B cell (primary cell): ENCODE measurements at regions not wholly inside any gene's neighbourhood (a gene's known extent, or its start where the extent isn't known, plus 50 kb on each side); places are given as distances from the start of the nearest gene placed in this dataset.
"Not testable (repeated sequence)": the region's sequence is repeated elsewhere in the genome, so short reads cannot be mapped to it uniquely, and the experiment has no call there.

Experiments
- ATAC-seq: fragments of 200-7000 bp; cut with Tn5 transposase; one replicate; pipeline ENCODE4 v1.10.0; 2021; ENCODE audit warnings: low read depth, mild to moderate bottlenecking, moderate number of reproducible peaks, moderate library complexity
- CTCF ChIA-PET: fragments of 350-600 bp; sonication (Branson Sonifier 250); formaldehyde crosslinking; loops from one replicate; lab custom pipeline; 2021; ENCODE audit warnings: antibody characterized with exemption, inconsistent platforms; lab: Charles Lee
- POLR2A ChIA-PET: fragments of 350-600 bp; sonication (Branson Sonifier 250); formaldehyde crosslinking; loops from one replicate; lab custom pipeline; 2021; ENCODE audit warnings: antibody characterized with exemption; lab: Charles Lee
- DNase-seq: peaks from one replicate; pipeline ENCODE4 v3.0.0; 2013
- H2AFZ ChIP-seq: 2 replicates; pipeline ENCODE4 v1.6.1; 2012; ENCODE audit warnings: mild to moderate bottlenecking, low read depth, low read length; ENCODE audit not compliant: insufficient read depth, poor library complexity, severe bottlenecking
- H3K27ac ChIP-seq, 2 donors: 1 replicate in 1 of 2; 2 replicates in 1 of 2; pipeline ENCODE4 v1.5.1; 2012 to 2013; ENCODE audit warnings: low read length in 2 of 2, mild to moderate bottlenecking in 2 of 2, moderate library complexity in 1 of 2
- H3K27me3 ChIP-seq, 4 experiments: fragments of 200-600 bp in 1 of 4; sonication (generic) in 1 of 4; replicated peaks in 1 of 4; 1 replicate in 2 of 4; 2 replicates in 2 of 4; pipeline versions ENCODE4 v1.6.1 to v1.7.0; 2013 to 2016; ENCODE audit warnings: low read length in 3 of 4, mild to moderate bottlenecking in 2 of 4, mixed read lengths in 1 of 4, moderate library complexity in 1 of 4; ENCODE audit not compliant: insufficient read depth in 4 of 4, control insufficient read depth in 3 of 4; ENCODE audit errors: control extremely low read depth in 1 of 4
- H3K36me3 ChIP-seq, 2 experiments: replicated peaks in 1 of 2; 1 replicate in 1 of 2; 2 replicates in 1 of 2; pipeline versions ENCODE4 v1.6.1 to v1.7.1; 2013; ENCODE audit warnings: low read length in 1 of 2; ENCODE audit not compliant: insufficient read depth in 2 of 2, control insufficient read depth in 1 of 2; ENCODE audit errors: control extremely low read depth in 1 of 2, extremely low read depth in 1 of 2
- H3K4me1 ChIP-seq, 2 donors: fragments of 200-600 bp in 1 of 2; sonication (generic) in 1 of 2; 1 replicate in 1 of 2; 2 replicates in 1 of 2; pipeline versions ENCODE4 v1.5.1 to v1.6.1; 2013 to 2017; ENCODE audit warnings: low read length in 2 of 2; ENCODE audit not compliant: control insufficient read depth in 2 of 2, insufficient read depth in 2 of 2
- H3K4me2 ChIP-seq: replicated peaks from 2 replicates; pipeline ENCODE3; 2012; ENCODE audit warnings: mild to moderate bottlenecking, low read depth, low read length; ENCODE audit not compliant: poor library complexity, severe bottlenecking
- H3K4me3 ChIP-seq, 5 experiments: fragments of 200-600 bp in 1 of 5; sonication (generic) in 1 of 5; 1 replicate in 3 of 5; 2 replicates in 2 of 5; pipeline versions ENCODE4 v1.5.1 to v1.7.0; 2011 to 2016; ENCODE audit warnings: low read length in 4 of 5, mild to moderate bottlenecking in 4 of 5, low read depth in 2 of 5, control low read depth in 1 of 5, moderate library complexity in 1 of 5; ENCODE audit not compliant: insufficient read depth in 1 of 5; ENCODE audit errors: control extremely low read depth in 1 of 5, extremely low read depth in 1 of 5
- H3K79me2 ChIP-seq: fragments of 200-600 bp; sonication (generic); one replicate; pipeline ENCODE4 v1.6.0; 2016; ENCODE audit warnings: low read length; ENCODE audit not compliant: control insufficient read depth, insufficient read depth
- H3K9ac ChIP-seq: fragments of 200-600 bp; sonication (generic); 2 replicates; pipeline ENCODE4 v1.6.1; 2017; ENCODE audit warnings: mild to moderate bottlenecking, low read length, moderate library complexity
- H3K9me3 ChIP-seq, 3 donors: one replicate each; pipeline versions ENCODE4 v1.6.1 to v1.7.1; 2013; ENCODE audit warnings: low read length in 2 of 3; ENCODE audit not compliant: control insufficient read depth in 2 of 3, insufficient read depth in 1 of 3; ENCODE audit errors: control extremely low read depth in 1 of 3
- H4K20me1 ChIP-seq: 2 replicates; pipeline ENCODE4 v1.6.0; 2012; ENCODE audit warnings: mild to moderate bottlenecking, low read length; ENCODE audit not compliant: insufficient read depth, control insufficient read depth, poor library complexity, severe bottlenecking
- H3K27ac Mint-ChIP-seq: one replicate; pipeline ENCODE4 v1.8.0; 2021; ENCODE audit warnings: mixed read lengths
- H3K27me3 Mint-ChIP-seq: one replicate; pipeline ENCODE4 v1.8.0; 2021; ENCODE audit warnings: mixed read lengths
- H3K4me1 Mint-ChIP-seq: one replicate; pipeline ENCODE4 v1.8.0; 2021; ENCODE audit warnings: mixed read lengths
- H3K4me3 Mint-ChIP-seq: one replicate; pipeline ENCODE4 v1.8.0; 2021; ENCODE audit warnings: mixed read lengths
- H3K9me3 Mint-ChIP-seq: one replicate; pipeline ENCODE4 v1.8.0; 2022; ENCODE audit warnings: mixed read lengths; ENCODE audit not compliant: insufficient read depth
- CTCF ChIP-seq: fragments of 200-600 bp; IDR thresholded peaks from one replicate; pipeline ENCODE4 v1.8.0; 2022; ENCODE audit warnings: antibody characterized with exemption, mild to moderate bottlenecking
- EZH2 ChIP-seq: IDR thresholded peaks from 2 replicates; pipeline ENCODE4 v1.6.1; 2012; ENCODE audit warnings: borderline replicate concordance, low read depth, mild to moderate bottlenecking, moderate library complexity, low read length; ENCODE audit not compliant: insufficient read depth, poor library complexity, severe bottlenecking
- WGBS: methylation state at CpG from one replicate; pipeline ENCODE4 v1.1.5; 2013; ENCODE audit warnings: missing lambda C conversion rate; ENCODE audit not compliant: insufficient coverage; 5-methylcytosine and 5-hydroxymethylcytosine counted together
- intact Hi-C: fragments of 100-400 bp; cut with micrococcal nuclease; formaldehyde crosslinking; loops from one replicate; pipeline ENCODE4 v1.10.0; 2022

DNA sequence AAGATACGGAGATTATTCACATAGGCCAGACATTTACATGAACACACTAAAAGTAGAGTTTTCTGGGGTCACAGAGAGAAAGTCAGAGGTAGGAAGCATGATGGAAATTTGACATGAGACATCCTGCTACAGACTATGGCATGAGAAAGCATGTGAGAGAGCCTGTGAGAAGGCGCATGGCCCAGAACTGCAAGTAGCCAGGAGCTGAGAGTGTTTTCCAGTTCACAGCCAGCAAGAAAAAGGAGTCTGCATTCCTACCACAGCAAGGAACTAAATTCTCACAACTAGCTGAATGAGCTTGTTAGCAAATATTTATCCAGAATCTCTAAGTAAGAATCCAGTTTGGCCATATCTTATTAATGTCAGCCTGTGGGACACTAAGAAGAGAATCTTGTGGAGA, 673.3 kb downstream of the BRINP3 start:
- no peaks in the 10 kb centered on the region for H3K27me3 Mint-ChIP-seq
- no peaks in the 10 kb centered on the region for H3K9me3 ChIP-seq

GRCh38 chr1:189805735-189806134, 671.9 kb downstream of the BRINP3 start:
- Mint-ChIP-seq H3K9me3 (no peaks in the 10 kb centered on the region), H3K27me3 (no peaks in the 10 kb centered on the region), H3K27ac (no peak overlapping the region), H3K4me3 (no peak overlapping the region), H3K4me1 (no peaks in the 10 kb centered on the region)
- H3K4me3 ChIP-seq: no peak overlapping the region
- H3K79me2 ChIP-seq: no peaks in the 10 kb centered on the region
- no peak overlapping the region for H3K9ac ChIP-seq
- CTCF ChIA-PET: no interaction called here
- H3K27me3 ChIP-seq: no peaks in the 10 kb centered on the region
- ATAC-seq (no peak), DNase-seq (no peak)
- no peaks in the 10 kb centered on the region for H3K36me3 ChIP-seq
- TF ChIP-seq CTCF: no peak
- TF ChIP-seq EZH2: no peak
- intact Hi-C loops: no loop called here
- no peak overlapping the region for H2AFZ ChIP-seq
- no CpG with 5 or more reads among the region's 3 CpGs for WGBS
- H3K4me2 ChIP-seq: no peak overlapping the region
- H3K4me1 ChIP-seq: no peaks in the 10 kb centered on the region
- no peaks in the 10 kb centered on the region for H4K20me1 ChIP-seq
- POLR2A ChIA-PET: no interaction called here
- no peak overlapping the region for H3K27ac ChIP-seq
- no peaks in the 10 kb centered on the region for H3K9me3 ChIP-seq

More for the DNA sequence above, 673.3 kb downstream of the BRINP3 start:
- H3K27me3 ChIP-seq: no peaks in the 10 kb centered on the region
- H3K9ac ChIP-seq: no peak overlapping the region
- POLR2A ChIA-PET: no interaction called here
- no peak overlapping the region for H3K4me3 ChIP-seq
- no peak overlapping the region for H2AFZ ChIP-seq
- no peaks in the 10 kb centered on the region for H3K9me3 Mint-ChIP-seq
- no peak overlapping the region for H3K4me2 ChIP-seq
- no peaks in the 10 kb centered on the region for H3K36me3 ChIP-seq
- H3K4me1 ChIP-seq: no peaks in the 10 kb centered on the region
- no peaks in the 10 kb centered on the region for H3K4me1 Mint-ChIP-seq
- WGBS: no CpG with 5 or more reads among the region's 2 CpGs
- no peak for ATAC-seq
- intact Hi-C loops: no loop called here
- H3K79me2 ChIP-seq: no peaks in the 10 kb centered on the region
- CTCF ChIA-PET: no interaction called here
- no peak for DNase-seq
- no peak overlapping the region for H3K27ac Mint-ChIP-seq
- H3K27ac ChIP-seq: no peak overlapping the region
- H4K20me1 ChIP-seq: no peaks in the 10 kb centered on the region
- H3K4me3 Mint-ChIP-seq: no peak overlapping the region
- TF ChIP-seq EZH2: no peak
- TF ChIP-seq CTCF: no peak

GRCh38 chr1:189810639-189811038, 667.0 kb downstream of the BRINP3 start:
- H3K9ac ChIP-seq, H3K27me3 Mint-ChIP-seq, H2AFZ ChIP-seq, H3K4me3 ChIP-seq, DNase-seq, H3K4me3 Mint-ChIP-seq, H4K20me1 ChIP-seq, H3K4me1 Mint-ChIP-seq, intact Hi-C loops, H3K4me1 ChIP-seq, H3K27ac ChIP-seq, H3K27me3 ChIP-seq, POLR2A ChIA-PET, CTCF ChIA-PET, H3K27ac Mint-ChIP-seq, H3K79me2 ChIP-seq, H3K36me3 ChIP-seq, ATAC-seq, H3K9me3 Mint-ChIP-seq, H3K9me3 ChIP-seq, H3K4me2 ChIP-seq: not testable (repeated sequence)
- WGBS: 96% methylated on average over 6 of the region's 10 CpGs
